H1 (cell line): ENCODE measurements at regions not wholly inside any gene's neighbourhood (a gene's known extent, or its start where the extent isn't known, plus 50 kb on each side); places are given as distances from the start of the nearest gene placed in this dataset.

ENCODE experiments used
- CTBP2 ChIP-seq: IDR thresholded peaks from 2 replicates; pipeline ENCODE4 v1.7.0; 2011; ENCODE audit warnings: borderline replicate concordance, mild to moderate bottlenecking, moderate library complexity, mixed read lengths, low read length; ENCODE audit not compliant: insufficient read depth, insufficient read length
- EGR1 ChIP-seq: IDR thresholded peaks from 2 replicates; pipeline ENCODE4 v1.6.1; 2011; ENCODE audit warnings: low read depth, low read length, borderline replicate concordance
- YY1 ChIP-seq: IDR thresholded peaks from 2 replicates; pipeline ENCODE4 v1.6.1; 2011; ENCODE audit warnings: low read depth, mild to moderate bottlenecking, low read length

- TF ChIP-seq CTBP2 (no peak), YY1 (no peak), EGR1 (no peak)
- TF ChIP-seq, all 59 proteins: peak for 0
These were observed 253.1 kb upstream of the IRF2BP2 start (continued) for GRCh38 chr1:234862944-234863515.
